PC-3 (cell line): ENCODE measurements at regions not wholly inside any gene's neighbourhood (a gene's known extent, or its start where the extent isn't known, plus 50 kb on each side); places are given as distances from the start of the nearest gene placed in this dataset.
"Not testable (repeated sequence)": the region's sequence is repeated elsewhere in the genome, so short reads cannot be mapped to it uniquely, and the experiment has no call there.

Experiments used
- ATAC-seq: fragments of 200-7000 bp; cut with Tn5 transposase; 2 replicates; pipeline ENCODE4 v1.9.1; 2020; ENCODE audit warnings: mild to moderate bottlenecking, moderate library complexity
- BruUV-seq: library from RNA; stranded (reverse); fragments of 400-500 nt; replicated peaks from 2 replicates; lab custom pipeline; 2021; lab: Mats Ljungman, UMichigan
- CTCF ChIA-PET: fragments of 300-600 bp; sonication (Branson Sonifier 250); formaldehyde crosslinking; loops from one replicate; lab custom pipeline; 2022; ENCODE audit warnings: antibody characterized with exemption; lab: Charles Lee
- POLR2A ChIA-PET: fragments of 300-600 bp; sonication (Branson Sonifier 250); formaldehyde crosslinking; loops from one replicate; lab custom pipeline; 2022; ENCODE audit warnings: antibody characterized with exemption; ENCODE audit not compliant: unreplicated experiment; lab: Charles Lee
- DNase-seq: peaks from one replicate; pipeline ENCODE4 v3.0.0-alpha.2; 2015
- H2AFZ ChIP-seq: fragments of 300-600 bp; sonication (generic); 2 replicates; pipeline ENCODE4 v1.6.0; 2016; ENCODE audit warnings: antibody characterized with exemption, low read length
- H3F3A ChIP-seq: fragments of 300-600 bp; sonication (generic); one replicate; pipeline ENCODE4 v1.6.0; 2017; ENCODE audit warnings: antibody characterized with exemption, low read length, control low read depth, mild to moderate bottlenecking; ENCODE audit not compliant: unreplicated experiment
- H3K27ac ChIP-seq: fragments of 300-600 bp; sonication (generic); 2 replicates; pipeline ENCODE4 v1.5.1; 2016; ENCODE audit warnings: mild to moderate bottlenecking, low read length
- H3K27me3 ChIP-seq: fragments of 300-600 bp; sonication (generic); 2 replicates; pipeline ENCODE4 v1.6.1; 2016; ENCODE audit warnings: low read length, mixed read lengths
- H3K36me3 ChIP-seq: fragments of 300-600 bp; sonication (generic); 2 replicates; pipeline ENCODE4 v1.6.1; 2016; ENCODE audit warnings: low read depth, mixed run types, low read length, mixed read lengths
- H3K4me1 ChIP-seq: fragments of 300-600 bp; sonication (generic); 2 replicates; pipeline ENCODE4 v1.5.1; 2016; ENCODE audit warnings: low read length; ENCODE audit not compliant: insufficient read depth
- H3K4me2 ChIP-seq: fragments of 300-600 bp; sonication (generic); 2 replicates; pipeline ENCODE4 v1.6.0; 2016; ENCODE audit warnings: low read length
- H3K4me3 ChIP-seq: fragments of 300-600 bp; sonication (generic); 2 replicates; pipeline ENCODE4 v1.5.1; 2016; ENCODE audit warnings: mild to moderate bottlenecking, low read length, mixed read lengths
- H3K79me2 ChIP-seq: fragments of 300-600 bp; sonication (generic); 2 replicates; pipeline ENCODE4 v1.6.1; 2017; ENCODE audit warnings: low read length, mixed read lengths
- H3K9ac ChIP-seq: fragments of 300-600 bp; sonication (generic); 2 replicates; pipeline ENCODE4 v1.6.0; 2016; ENCODE audit warnings: mild to moderate bottlenecking, low read length
- H3K9me2 ChIP-seq: fragments of 300-600 bp; sonication (generic); replicated peaks from 2 replicates; pipeline ENCODE4 v1.6.1; 2016; ENCODE audit warnings: mixed run types, low read length, mixed read lengths
- H3K9me3 ChIP-seq: fragments of 300-600 bp; sonication (generic); 2 replicates; pipeline ENCODE4 v1.6.1; 2016; ENCODE audit warnings: low read length, mixed read lengths
- H4K20me1 ChIP-seq: fragments of 300-600 bp; sonication (generic); 2 replicates; pipeline ENCODE4 v1.6.1; 2016; ENCODE audit warnings: low read length, mixed read lengths
- EZH2 ChIP-seq: fragments of 300-600 bp; sonication (generic); IDR thresholded peaks from one replicate; pipeline ENCODE4 v1.6.1; 2017; ENCODE audit warnings: antibody characterized with exemption, mild to moderate bottlenecking, low read length; ENCODE audit not compliant: unreplicated experiment
- EZH2phosphoT487 ChIP-seq: fragments of 300-600 bp; sonication (generic); IDR thresholded peaks from 2 replicates; pipeline ENCODE4 v1.6.1; 2018; ENCODE audit warnings: mild to moderate bottlenecking, antibody characterized with exemption, low read length, borderline replicate concordance
- intact Hi-C: fragments of 100-400 bp; cut with micrococcal nuclease; formaldehyde crosslinking; loops from 2 replicates; pipeline ENCODE4 v1.9.0; 2023
- TF ChIP-seq, protein P1 (sequence below): fragments of 300-600 bp; sonication (generic); conservative IDR thresholded peaks from 2 replicates; pipeline ENCODE4 v1.5.1; 2017; ENCODE audit warnings: antibody characterized with exemption, low read depth, mild to moderate bottlenecking, low read length

DNA sequence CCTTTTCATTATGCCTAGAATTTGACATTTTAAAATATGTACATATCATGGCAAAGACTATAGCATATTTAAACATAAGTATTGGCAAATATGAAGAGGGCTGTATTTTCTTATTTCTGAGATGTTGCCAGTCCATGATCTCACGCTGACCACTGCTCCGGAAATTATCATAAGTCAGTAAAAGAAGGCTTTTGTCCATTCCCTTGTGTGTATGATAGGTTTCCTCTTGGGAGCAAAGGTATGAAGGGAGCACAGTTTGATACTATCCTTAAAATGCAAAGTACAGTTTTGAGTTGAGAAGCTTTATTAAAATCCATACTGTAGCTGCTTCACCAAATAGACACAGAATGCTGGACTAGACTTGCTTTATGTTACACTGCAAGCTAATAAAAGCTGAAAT, 52.6 kb upstream of the AGA start:
- no peak for DNase-seq

DNA sequence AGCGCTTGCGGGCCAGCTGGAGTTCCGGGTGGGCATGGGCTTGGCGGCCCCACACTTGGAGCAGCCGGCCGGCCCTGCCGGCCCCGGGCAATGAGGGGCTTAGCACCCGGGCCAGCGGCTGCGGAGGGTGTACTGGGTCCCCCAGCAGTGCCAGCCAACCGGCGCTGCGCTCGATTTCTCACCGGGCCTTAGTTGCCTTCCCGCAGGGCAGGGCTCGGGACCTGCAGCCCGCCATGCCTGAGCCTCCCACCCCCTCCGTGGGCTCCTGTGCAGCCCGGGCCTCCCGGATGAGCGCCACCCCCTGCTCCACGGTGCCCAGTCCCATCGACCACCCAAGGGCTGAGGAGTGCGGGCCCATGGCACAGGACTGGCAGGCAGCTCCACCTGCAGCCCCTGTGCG, 53.4 kb upstream of the AGA start:
- H3K4me2 ChIP-seq, H3K9me2 ChIP-seq, intact Hi-C loops, POLR2A ChIA-PET, CTCF ChIA-PET, H2AFZ ChIP-seq, H3K4me1 ChIP-seq, H3K9ac ChIP-seq, H3F3A ChIP-seq, BruUV-seq, H4K20me1 ChIP-seq, H3K9me3 ChIP-seq, H3K36me3 ChIP-seq, H3K27ac ChIP-seq, H3K4me3 ChIP-seq, H3K79me2 ChIP-seq, ATAC-seq, DNase-seq, H3K27me3 ChIP-seq: not testable (repeated sequence)

More for the DNA sequence above, 52.6 kb upstream of the AGA start:
- intact Hi-C loops, result no loop called here
- ChIA-PET CTCF (no interaction called here), POLR2A (no interaction called here)
- Histone ChIP-seq H3K36me3 (no peaks in the 10 kb centered on the region), H3F3A (no peaks in the 10 kb centered on the region), H3K4me1 (no peaks in the 10 kb centered on the region), H2AFZ (no peak overlapping the region), H3K9me3 (no peaks in the 10 kb centered on the region), H4K20me1 (no peaks in the 10 kb centered on the region), H3K9ac (no peak overlapping the region), H3K9me2 (no peaks in the 10 kb centered on the region), H3K79me2 (no peaks in the 10 kb centered on the region), H3K27me3 (no peaks in the 10 kb centered on the region), H3K27ac (no peak overlapping the region), H3K4me3 (no peak overlapping the region), H3K4me2 (no peak overlapping the region)
- TF ChIP-seq, protein P1, sequence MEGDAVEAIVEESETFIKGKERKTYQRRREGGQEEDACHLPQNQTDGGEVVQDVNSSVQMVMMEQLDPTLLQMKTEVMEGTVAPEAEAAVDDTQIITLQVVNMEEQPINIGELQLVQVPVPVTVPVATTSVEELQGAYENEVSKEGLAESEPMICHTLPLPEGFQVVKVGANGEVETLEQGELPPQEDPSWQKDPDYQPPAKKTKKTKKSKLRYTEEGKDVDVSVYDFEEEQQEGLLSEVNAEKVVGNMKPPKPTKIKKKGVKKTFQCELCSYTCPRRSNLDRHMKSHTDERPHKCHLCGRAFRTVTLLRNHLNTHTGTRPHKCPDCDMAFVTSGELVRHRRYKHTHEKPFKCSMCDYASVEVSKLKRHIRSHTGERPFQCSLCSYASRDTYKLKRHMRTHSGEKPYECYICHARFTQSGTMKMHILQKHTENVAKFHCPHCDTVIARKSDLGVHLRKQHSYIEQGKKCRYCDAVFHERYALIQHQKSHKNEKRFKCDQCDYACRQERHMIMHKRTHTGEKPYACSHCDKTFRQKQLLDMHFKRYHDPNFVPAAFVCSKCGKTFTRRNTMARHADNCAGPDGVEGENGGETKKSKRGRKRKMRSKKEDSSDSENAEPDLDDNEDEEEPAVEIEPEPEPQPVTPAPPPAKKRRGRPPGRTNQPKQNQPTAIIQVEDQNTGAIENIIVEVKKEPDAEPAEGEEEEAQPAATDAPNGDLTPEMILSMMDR, result no peak
- TF ChIP-seq EZH2, result no peak
- TF ChIP-seq EZH2phosphoT487, result no peak
- BruUV-seq, result no TSS peak
- no peak for ATAC-seq

DNA sequence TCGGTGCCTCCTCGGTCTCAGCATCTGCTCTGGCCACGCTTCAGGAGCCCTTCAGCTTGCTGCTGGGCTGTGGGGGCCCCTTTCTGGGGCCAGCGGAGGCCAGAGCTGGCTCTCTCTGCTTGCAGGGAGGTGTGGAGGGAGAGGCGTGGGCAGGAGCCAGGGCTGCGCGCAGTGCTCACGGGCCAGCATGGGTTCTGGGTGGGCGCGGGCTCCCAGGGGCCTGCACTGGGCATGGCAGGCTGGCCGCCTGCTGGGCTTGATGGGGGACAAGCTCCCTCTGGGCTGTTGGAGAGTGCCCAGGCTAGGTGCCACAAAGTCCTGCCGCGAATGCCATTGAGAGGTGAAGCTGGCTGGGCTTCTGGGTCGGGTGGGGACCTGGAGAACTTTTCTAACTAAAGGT, 57.3 kb upstream of the AGA start:
- POLR2A ChIA-PET, result no interaction called here
- DNase-seq (no peak), ATAC-seq (no peak)
- Histone ChIP-seq H3K27ac (no peak overlapping the region), H4K20me1 (no peaks in the 10 kb centered on the region), H3K9ac (no peak overlapping the region), H3K79me2 (no peaks in the 10 kb centered on the region), H3K9me2 (no peaks in the 10 kb centered on the region), H3F3A (no peaks in the 10 kb centered on the region), H2AFZ (no peak overlapping the region), H3K4me1 (no peaks in the 10 kb centered on the region), H3K36me3 (no peaks in the 10 kb centered on the region), H3K9me3 (no peaks in the 10 kb centered on the region), H3K27me3 (no peaks in the 10 kb centered on the region), H3K4me2 (no peak overlapping the region), H3K4me3 (no peak overlapping the region)
- no TSS peak for BruUV-seq
- intact Hi-C loops, result no loop called here
- CTCF ChIA-PET, result no interaction called here
- TF ChIP-seq EZH2, result no peak
- TF ChIP-seq, protein P1, result no peak
- no peak for TF ChIP-seq EZH2phosphoT487
